AG09309 (cell line): ENCODE measurements at regions not wholly inside any gene's neighbourhood (a gene's known extent, or its start where the extent isn't known, plus 50 kb on each side); places are given as distances from the start of the nearest gene placed in this dataset.

Experiments used
- DNase-seq: peaks from one replicate; pipeline ENCODE4 v3.0.0-alpha.2; 2010; ENCODE audit warnings: low read depth
- H3K4me3 ChIP-seq: 2 replicates; pipeline ENCODE4 v1.5.1; 2011; ENCODE audit warnings: mild to moderate bottlenecking, low read depth, low read length, moderate library complexity; ENCODE audit not compliant: control insufficient read depth
- TF ChIP-seq, protein P1 (sequence below): IDR thresholded peaks from 2 replicates; pipeline ENCODE4 v1.5.1; 2011; ENCODE audit warnings: mild to moderate bottlenecking, low read depth, low read length, inconsistent platforms; ENCODE audit not compliant: insufficient read depth, control insufficient read depth; ENCODE audit errors: missing control alignments

GRCh38 chr9:82101475-82101874 lies 112.9 kb downstream of the SPATA31D1 start:
- TF ChIP-seq, protein P1, sequence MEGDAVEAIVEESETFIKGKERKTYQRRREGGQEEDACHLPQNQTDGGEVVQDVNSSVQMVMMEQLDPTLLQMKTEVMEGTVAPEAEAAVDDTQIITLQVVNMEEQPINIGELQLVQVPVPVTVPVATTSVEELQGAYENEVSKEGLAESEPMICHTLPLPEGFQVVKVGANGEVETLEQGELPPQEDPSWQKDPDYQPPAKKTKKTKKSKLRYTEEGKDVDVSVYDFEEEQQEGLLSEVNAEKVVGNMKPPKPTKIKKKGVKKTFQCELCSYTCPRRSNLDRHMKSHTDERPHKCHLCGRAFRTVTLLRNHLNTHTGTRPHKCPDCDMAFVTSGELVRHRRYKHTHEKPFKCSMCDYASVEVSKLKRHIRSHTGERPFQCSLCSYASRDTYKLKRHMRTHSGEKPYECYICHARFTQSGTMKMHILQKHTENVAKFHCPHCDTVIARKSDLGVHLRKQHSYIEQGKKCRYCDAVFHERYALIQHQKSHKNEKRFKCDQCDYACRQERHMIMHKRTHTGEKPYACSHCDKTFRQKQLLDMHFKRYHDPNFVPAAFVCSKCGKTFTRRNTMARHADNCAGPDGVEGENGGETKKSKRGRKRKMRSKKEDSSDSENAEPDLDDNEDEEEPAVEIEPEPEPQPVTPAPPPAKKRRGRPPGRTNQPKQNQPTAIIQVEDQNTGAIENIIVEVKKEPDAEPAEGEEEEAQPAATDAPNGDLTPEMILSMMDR, result peak; percentile 7
- no peak for DNase-seq
- no peak overlapping the region for H3K4me3 ChIP-seq

- H3K4me3 ChIP-seq, result no peak overlapping the region
- TF ChIP-seq, protein P1, result no peak
- no peak for DNase-seq
Observed at GRCh38 chr9:82104252-82104651, 115.7 kb downstream of the SPATA31D1 start.

GRCh38 chr9:82105729-82106128 lies 117.2 kb downstream of the SPATA31D1 start:
- DNase-seq, result no peak
- no peak overlapping the region for H3K4me3 ChIP-seq
- TF ChIP-seq, protein P1, result no peak

DNA sequence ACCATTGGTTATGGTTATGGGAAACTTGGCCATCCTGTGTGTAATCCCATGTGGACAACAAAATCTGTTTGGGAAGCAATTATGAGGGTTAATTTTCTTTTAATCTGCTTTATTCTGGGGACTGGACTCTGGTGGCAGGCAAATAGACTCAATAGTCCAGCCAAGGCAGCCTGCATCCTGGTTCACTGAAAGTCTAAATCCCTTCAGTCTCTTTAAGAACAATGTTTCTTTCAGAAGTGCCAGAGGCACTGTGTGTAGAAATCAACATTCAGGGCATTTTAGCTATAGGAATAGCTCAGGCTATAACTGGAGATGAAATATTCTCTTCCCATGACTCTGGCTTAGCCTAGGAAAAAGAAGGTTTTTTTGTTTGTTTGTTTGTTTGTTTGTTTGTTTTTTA lies 118.0 kb downstream of the SPATA31D1 start:
- H3K4me3 ChIP-seq, result no peak overlapping the region
- TF ChIP-seq, protein P1, result no peak
- no peak for DNase-seq

DNA sequence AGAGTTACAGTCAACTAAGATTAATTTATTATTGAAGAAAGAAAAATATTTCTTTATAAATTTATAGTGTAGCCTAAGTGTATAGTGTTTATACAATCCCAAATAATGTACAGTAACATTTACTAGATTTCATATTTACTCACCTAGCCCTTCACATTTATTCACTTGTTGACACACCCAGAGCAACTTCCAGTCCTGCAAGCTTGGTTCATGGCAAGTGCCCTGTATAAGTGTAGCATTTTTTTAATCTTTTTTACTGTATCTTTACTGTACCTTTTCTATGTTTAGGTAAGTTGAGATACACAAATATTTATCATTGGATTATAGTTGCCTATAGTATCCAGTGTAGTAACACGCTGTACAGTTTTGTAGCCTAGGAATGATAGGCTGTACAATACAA lies 119.9 kb downstream of the SPATA31D1 start:
- no peak for DNase-seq
- TF ChIP-seq, protein P1, result no peak
- H3K4me3 ChIP-seq, result no peak overlapping the region

- no peak overlapping the region for H3K4me3 ChIP-seq
- TF ChIP-seq, protein P1, result no peak
- DNase-seq, result no peak
Observed at GRCh38 chr9:82108941-82109340, 120.4 kb downstream of the SPATA31D1 start.

DNA sequence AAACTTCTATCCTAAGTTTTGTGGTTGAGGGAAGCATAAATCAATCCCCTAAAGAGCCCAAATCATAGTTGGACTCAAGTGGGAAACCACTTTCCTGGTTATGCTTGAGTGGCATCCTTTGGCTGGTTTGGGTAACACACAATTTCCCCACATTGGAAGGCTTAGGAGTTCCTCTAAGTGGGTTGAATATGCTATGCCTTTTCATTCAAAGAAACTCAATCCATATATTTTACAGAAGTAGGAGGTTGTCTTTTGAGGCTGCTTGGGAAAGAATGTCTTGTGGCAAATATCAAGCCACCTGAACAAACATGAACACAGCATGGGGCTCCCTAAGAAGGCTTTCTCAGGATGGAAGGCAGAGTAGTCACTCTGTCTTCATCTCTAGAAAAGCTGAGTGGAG lies 121.1 kb downstream of the SPATA31D1 start:
- no peak for DNase-seq
- no peak overlapping the region for H3K4me3 ChIP-seq
- TF ChIP-seq, protein P1, result no peak
